Body of pancreas (tissue), 4 donors: ENCODE measurements at regions not wholly inside any gene's neighbourhood (a gene's known extent, or its start where the extent isn't known, plus 50 kb on each side); places are given as distances from the start of the nearest gene placed in this dataset.

Experiments
- POLR2A ChIP-seq, 3 donors: fragments of 450-650 bp; IDR thresholded peaks; one replicate each; pipeline ENCODE4 v1.6.1; 2016; ENCODE audit warnings: antibody characterized with exemption in 3 of 3, mild to moderate bottlenecking in 2 of 3
- TF ChIP-seq, protein P1 (sequence below), 7 experiments: fragments of 450-650 bp in 4 of 7; fragments of 200-600 bp in 3 of 7; sonication (generic) in 3 of 7; IDR thresholded peaks; one replicate each; pipeline ENCODE4 v1.5.1; 2016 to 2019; ENCODE audit warnings: antibody characterized with exemption in 7 of 7

- TF ChIP-seq, protein P1, sequence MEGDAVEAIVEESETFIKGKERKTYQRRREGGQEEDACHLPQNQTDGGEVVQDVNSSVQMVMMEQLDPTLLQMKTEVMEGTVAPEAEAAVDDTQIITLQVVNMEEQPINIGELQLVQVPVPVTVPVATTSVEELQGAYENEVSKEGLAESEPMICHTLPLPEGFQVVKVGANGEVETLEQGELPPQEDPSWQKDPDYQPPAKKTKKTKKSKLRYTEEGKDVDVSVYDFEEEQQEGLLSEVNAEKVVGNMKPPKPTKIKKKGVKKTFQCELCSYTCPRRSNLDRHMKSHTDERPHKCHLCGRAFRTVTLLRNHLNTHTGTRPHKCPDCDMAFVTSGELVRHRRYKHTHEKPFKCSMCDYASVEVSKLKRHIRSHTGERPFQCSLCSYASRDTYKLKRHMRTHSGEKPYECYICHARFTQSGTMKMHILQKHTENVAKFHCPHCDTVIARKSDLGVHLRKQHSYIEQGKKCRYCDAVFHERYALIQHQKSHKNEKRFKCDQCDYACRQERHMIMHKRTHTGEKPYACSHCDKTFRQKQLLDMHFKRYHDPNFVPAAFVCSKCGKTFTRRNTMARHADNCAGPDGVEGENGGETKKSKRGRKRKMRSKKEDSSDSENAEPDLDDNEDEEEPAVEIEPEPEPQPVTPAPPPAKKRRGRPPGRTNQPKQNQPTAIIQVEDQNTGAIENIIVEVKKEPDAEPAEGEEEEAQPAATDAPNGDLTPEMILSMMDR (IDR thresholded peaks at IDR 0.05) = no peak
- TF ChIP-seq POLR2A (IDR thresholded peaks at IDR 0.05) = no peak
Observed at GRCh38 chr14:34257505-34257904, 204.5 kb downstream of the SPTSSA start.
